ENCODE measurements at regions not wholly inside any gene's neighbourhood (a gene's known extent, or its start where the extent isn't known, plus 50 kb on each side); places are given as distances from the start of the nearest gene placed in this dataset.
"Not testable (repeated sequence)": the region's sequence is repeated elsewhere in the genome, so short reads cannot be mapped to it uniquely, and the experiment has no call there.

GRCh38 chr6:86016077-86016476, 373.4 kb upstream of the SYNCRIP start:
- Histone ChIP-seq H3K4me3 (ENCODE audit: low read length) (no peak overlapping the region), H3K27me3 (ENCODE audit: control insufficient read depth, insufficient read depth, low read length) (no peaks in the 10 kb centered on the region), H3K9me3 (ENCODE audit: control insufficient read depth, low read length) (no peaks in the 10 kb centered on the region), H3K36me3 (ENCODE audit: control insufficient read depth, insufficient read depth, low read length) (no peaks in the 10 kb centered on the region), H3K9ac (ENCODE audit: low read length) (no peak overlapping the region), H3K4me1 (ENCODE audit: control insufficient read depth, insufficient read depth, low read length) (no peaks in the 10 kb centered on the region)

GRCh38 chr6:86012991-86013390, 370.3 kb upstream of the SYNCRIP start:
- H3K36me3 ChIP-seq (ENCODE audit: control insufficient read depth, insufficient read depth, low read length); H3K9ac ChIP-seq (ENCODE audit: low read length); H3K27me3 ChIP-seq (ENCODE audit: control insufficient read depth, insufficient read depth, low read length); H3K4me1 ChIP-seq (ENCODE audit: control insufficient read depth, insufficient read depth, low read length); H3K9me3 ChIP-seq (ENCODE audit: control insufficient read depth, low read length); H3K4me3 ChIP-seq (ENCODE audit: low read length): not testable (repeated sequence)

GRCh38 chr6:86010915-86011786, 368.5 kb upstream of the SYNCRIP start:
- Histone ChIP-seq H3K27me3 (ENCODE audit: control insufficient read depth, insufficient read depth, low read length) (no peaks in the 10 kb centered on the region), H3K4me1 (ENCODE audit: control insufficient read depth, insufficient read depth, low read length) (no peaks in the 10 kb centered on the region), H3K36me3 (ENCODE audit: control insufficient read depth, insufficient read depth, low read length) (no peaks in the 10 kb centered on the region), H3K9me3 (ENCODE audit: control insufficient read depth, low read length) (no peaks in the 10 kb centered on the region), H3K9ac (ENCODE audit: low read length) (no peak overlapping the region), H3K4me3 (ENCODE audit: low read length) (no peak overlapping the region)

- Histone ChIP-seq H3K9ac (ENCODE audit: low read length) (no peak overlapping the region), H3K27me3 (ENCODE audit: control insufficient read depth, insufficient read depth, low read length) (no peaks in the 10 kb centered on the region), H3K9me3 (ENCODE audit: control insufficient read depth, low read length) (no peaks in the 10 kb centered on the region), H3K4me1 (ENCODE audit: control insufficient read depth, insufficient read depth, low read length) (no peaks in the 10 kb centered on the region), H3K36me3 (ENCODE audit: control insufficient read depth, insufficient read depth, low read length) (no peaks in the 10 kb centered on the region), H3K4me3 (ENCODE audit: low read length) (no peak overlapping the region)
Observed at GRCh38 chr6:85997206-85997605, 354.5 kb upstream of the SYNCRIP start.

GRCh38 chr6:85996034-85996375, 353.3 kb upstream of the SYNCRIP start:
- no peak overlapping the region for H3K4me3 ChIP-seq (ENCODE audit: low read length)
- no peaks in the 10 kb centered on the region for H3K27me3 ChIP-seq (ENCODE audit: control insufficient read depth, insufficient read depth, low read length)
- no peak overlapping the region for H3K9ac ChIP-seq (ENCODE audit: low read length)
- H3K9me3 ChIP-seq (ENCODE audit: control insufficient read depth, low read length): no peaks in the 10 kb centered on the region
- no peaks in the 10 kb centered on the region for H3K36me3 ChIP-seq (ENCODE audit: control insufficient read depth, insufficient read depth, low read length)
- no peaks in the 10 kb centered on the region for H3K4me1 ChIP-seq (ENCODE audit: control insufficient read depth, insufficient read depth, low read length)

- Histone ChIP-seq H3K4me3 (ENCODE audit: low read length) (no peak overlapping the region), H3K9ac (ENCODE audit: low read length) (no peak overlapping the region), H3K9me3 (ENCODE audit: control insufficient read depth, low read length) (no peaks in the 10 kb centered on the region), H3K36me3 (ENCODE audit: control insufficient read depth, insufficient read depth, low read length) (no peaks in the 10 kb centered on the region), H3K4me1 (ENCODE audit: control insufficient read depth, insufficient read depth, low read length) (no peaks in the 10 kb centered on the region), H3K27me3 (ENCODE audit: control insufficient read depth, insufficient read depth, low read length) (no peaks in the 10 kb centered on the region)
Observed at GRCh38 chr6:85995339-85996033, 352.8 kb upstream of the SYNCRIP start.

GRCh38 chr6:85986681-85987080, 344.0 kb upstream of the SYNCRIP start:
- no peaks in the 10 kb centered on the region for H3K27me3 ChIP-seq (ENCODE audit: control insufficient read depth, insufficient read depth, low read length)
- H3K4me3 ChIP-seq (ENCODE audit: low read length): no peak overlapping the region
- no peak overlapping the region for H3K9ac ChIP-seq (ENCODE audit: low read length)
- no peaks in the 10 kb centered on the region for H3K9me3 ChIP-seq (ENCODE audit: control insufficient read depth, low read length)
- no peaks in the 10 kb centered on the region for H3K36me3 ChIP-seq (ENCODE audit: control insufficient read depth, insufficient read depth, low read length)
- H3K4me1 ChIP-seq (ENCODE audit: control insufficient read depth, insufficient read depth, low read length): no peaks in the 10 kb centered on the region

- Histone ChIP-seq H3K9ac (ENCODE audit: low read length) (no peak overlapping the region), H3K4me3 (ENCODE audit: low read length) (no peak overlapping the region), H3K36me3 (ENCODE audit: control insufficient read depth, insufficient read depth, low read length) (no peaks in the 10 kb centered on the region), H3K27me3 (ENCODE audit: control insufficient read depth, insufficient read depth, low read length) (no peaks in the 10 kb centered on the region), H3K9me3 (ENCODE audit: control insufficient read depth, low read length) (no peaks in the 10 kb centered on the region), H3K4me1 (ENCODE audit: control insufficient read depth, insufficient read depth, low read length) (no peaks in the 10 kb centered on the region)
Observed at GRCh38 chr6:85983032-85983659, 340.5 kb upstream of the SYNCRIP start.

GRCh38 chr6:85977661-85978060, 335.0 kb upstream of the SYNCRIP start:
- Histone ChIP-seq H3K27me3 (ENCODE audit: control insufficient read depth, insufficient read depth, low read length) (no peaks in the 10 kb centered on the region), H3K4me3 (ENCODE audit: low read length) (no peak overlapping the region), H3K36me3 (ENCODE audit: control insufficient read depth, insufficient read depth, low read length) (no peaks in the 10 kb centered on the region), H3K4me1 (ENCODE audit: control insufficient read depth, insufficient read depth, low read length) (no peaks in the 10 kb centered on the region), H3K9me3 (ENCODE audit: control insufficient read depth, low read length) (no peaks in the 10 kb centered on the region), H3K9ac (ENCODE audit: low read length) (no peak overlapping the region)

GRCh38 chr6:85975957-85976356, 333.3 kb upstream of the SYNCRIP start:
- no peaks in the 10 kb centered on the region for H3K36me3 ChIP-seq (ENCODE audit: control insufficient read depth, insufficient read depth, low read length)
- no peak overlapping the region for H3K9ac ChIP-seq (ENCODE audit: low read length)
- no peaks in the 10 kb centered on the region for H3K9me3 ChIP-seq (ENCODE audit: control insufficient read depth, low read length)
- H3K4me1 ChIP-seq (ENCODE audit: control insufficient read depth, insufficient read depth, low read length): no peaks in the 10 kb centered on the region
- H3K27me3 ChIP-seq (ENCODE audit: control insufficient read depth, insufficient read depth, low read length): no peaks in the 10 kb centered on the region
- no peak overlapping the region for H3K4me3 ChIP-seq (ENCODE audit: low read length)

- H3K4me3 ChIP-seq (ENCODE audit: low read length): no peak overlapping the region
- no peaks in the 10 kb centered on the region for H3K4me1 ChIP-seq (ENCODE audit: control insufficient read depth, insufficient read depth, low read length)
- H3K9me3 ChIP-seq (ENCODE audit: control insufficient read depth, low read length): no peaks in the 10 kb centered on the region
- H3K36me3 ChIP-seq (ENCODE audit: control insufficient read depth, insufficient read depth, low read length): no peaks in the 10 kb centered on the region
- no peak overlapping the region for H3K9ac ChIP-seq (ENCODE audit: low read length)
- H3K27me3 ChIP-seq (ENCODE audit: control insufficient read depth, insufficient read depth, low read length): no peaks in the 10 kb centered on the region
Observed at GRCh38 chr6:85971238-85971637, 328.6 kb upstream of the SYNCRIP start.

GRCh38 chr6:85966828-85967227, 324.1 kb upstream of the SYNCRIP start:
- H3K4me1 ChIP-seq (ENCODE audit: control insufficient read depth, insufficient read depth, low read length): no peaks in the 10 kb centered on the region
- H3K9ac ChIP-seq (ENCODE audit: low read length): no peak overlapping the region
- no peaks in the 10 kb centered on the region for H3K36me3 ChIP-seq (ENCODE audit: control insufficient read depth, insufficient read depth, low read length)
- H3K4me3 ChIP-seq (ENCODE audit: low read length): no peak overlapping the region
- no peaks in the 10 kb centered on the region for H3K9me3 ChIP-seq (ENCODE audit: control insufficient read depth, low read length)
- H3K27me3 ChIP-seq (ENCODE audit: control insufficient read depth, insufficient read depth, low read length): no peaks in the 10 kb centered on the region
